Smooth muscle cell (in vitro differentiated cells): ENCODE measurements at regions not wholly inside any gene's neighbourhood (a gene's known extent, or its start where the extent isn't known, plus 50 kb on each side); places are given as distances from the start of the nearest gene placed in this dataset.

Experiments
- DNase-seq: peaks from one replicate; lab custom pipeline; 2025; ENCODE audit not compliant: unreplicated experiment; lab: John Stamatoyannopoulos, UW
- H2AFZ ChIP-seq: fragments of 200-600 bp; sonication (generic); 2 replicates; pipeline ENCODE4 v1.6.0; 2016; ENCODE audit warnings: antibody characterized with exemption, low read depth, mild to moderate bottlenecking
- H3F3A ChIP-seq: fragments of 200-600 bp; sonication (generic); 2 replicates; pipeline ENCODE4 v1.6.0; 2017; ENCODE audit warnings: antibody characterized with exemption, low read depth
- H3K27ac ChIP-seq: fragments of 200-600 bp; sonication (generic); 2 replicates; pipeline ENCODE4 v1.5.1; 2016; ENCODE audit warnings: low read depth, mild to moderate bottlenecking
- H3K27me3 ChIP-seq: fragments of 200-600 bp; sonication (generic); 2 replicates; pipeline ENCODE4 v1.6.1; 2016; ENCODE audit warnings: low read depth, mild to moderate bottlenecking
- H3K36me3 ChIP-seq: fragments of 200-600 bp; sonication (generic); 2 replicates; pipeline ENCODE4 v1.5.1; 2016; ENCODE audit warnings: low read depth
- H3K4me1 ChIP-seq: fragments of 200-600 bp; sonication (generic); 2 replicates; pipeline ENCODE4 v1.5.1; 2016; ENCODE audit warnings: low read depth
- H3K4me2 ChIP-seq: fragments of 200-600 bp; sonication (generic); 2 replicates; pipeline ENCODE4 v1.6.0; 2016; ENCODE audit warnings: mild to moderate bottlenecking
- H3K4me3 ChIP-seq: fragments of 200-600 bp; sonication (generic); 2 replicates; pipeline ENCODE4 v1.5.1; 2016; ENCODE audit warnings: mild to moderate bottlenecking
- H3K79me2 ChIP-seq: fragments of 200-600 bp; sonication (generic); 2 replicates; pipeline ENCODE4 v1.6.0; 2016; ENCODE audit warnings: low read depth, mild to moderate bottlenecking
- H3K9ac ChIP-seq: fragments of 200-600 bp; sonication (generic); 2 replicates; pipeline ENCODE4 v1.6.0; 2016; ENCODE audit warnings: low read depth
- H3K9me3 ChIP-seq: fragments of 200-600 bp; sonication (generic); replicated peaks from 2 replicates; pipeline ENCODE4 v1.5.1; 2016; ENCODE audit warnings: low read depth
- H4K20me1 ChIP-seq: fragments of 200-600 bp; sonication (generic); 2 replicates; pipeline ENCODE4 v1.6.0; 2016; ENCODE audit warnings: low read depth
- WGBS: methylation state at CpG from one replicate; pipeline ENCODE4 v1.1.7; 2016; ENCODE audit warnings: low lambda C conversion rate; 5-methylcytosine and 5-hydroxymethylcytosine counted together
- TF ChIP-seq, protein P1 (sequence below): fragments of 200-600 bp; sonication (generic); IDR thresholded peaks from 2 replicates; pipeline ENCODE4 v1.5.1; 2017; ENCODE audit warnings: borderline replicate concordance, mild to moderate bottlenecking, antibody characterized with exemption; ENCODE audit not compliant: insufficient read depth, poor library complexity, severe bottlenecking

DNA sequence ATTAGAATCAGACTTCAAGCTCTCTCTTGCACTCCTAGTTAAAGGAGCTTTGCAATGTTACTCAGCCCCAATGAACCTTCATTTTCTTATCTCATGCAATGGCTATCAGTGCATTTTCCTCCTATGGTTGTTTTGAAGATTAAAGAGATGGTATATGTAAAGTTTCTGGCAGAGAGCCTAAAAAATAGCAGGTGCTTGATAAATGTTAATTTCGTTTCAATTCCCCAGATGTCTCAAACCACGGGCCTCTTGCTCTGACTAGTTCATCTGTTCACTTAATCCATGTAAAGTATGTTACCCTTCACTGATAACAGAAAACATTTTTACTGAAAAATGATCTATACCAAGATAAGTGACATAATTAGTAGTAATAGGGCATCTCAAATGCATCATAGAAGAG, 735.4 kb upstream of the USP15 start:
- Histone ChIP-seq H3K4me3 (no peak overlapping the region), H3K27me3 (peaks cover 3% of the 10 kb centered on the region), H3K36me3 (no peaks in the 10 kb centered on the region), H3F3A (no peaks in the 10 kb centered on the region), H4K20me1 (no peaks in the 10 kb centered on the region), H3K4me1 (no peaks in the 10 kb centered on the region), H3K4me2 (no peak overlapping the region), H3K79me2 (no peaks in the 10 kb centered on the region), H3K9me3 (no peaks in the 10 kb centered on the region), H2AFZ (no peak overlapping the region), H3K9ac (no peak overlapping the region), H3K27ac (no peak overlapping the region)
- 93% methylated on average over 2 of the region's 2 CpGs for WGBS
- TF ChIP-seq, protein P1, sequence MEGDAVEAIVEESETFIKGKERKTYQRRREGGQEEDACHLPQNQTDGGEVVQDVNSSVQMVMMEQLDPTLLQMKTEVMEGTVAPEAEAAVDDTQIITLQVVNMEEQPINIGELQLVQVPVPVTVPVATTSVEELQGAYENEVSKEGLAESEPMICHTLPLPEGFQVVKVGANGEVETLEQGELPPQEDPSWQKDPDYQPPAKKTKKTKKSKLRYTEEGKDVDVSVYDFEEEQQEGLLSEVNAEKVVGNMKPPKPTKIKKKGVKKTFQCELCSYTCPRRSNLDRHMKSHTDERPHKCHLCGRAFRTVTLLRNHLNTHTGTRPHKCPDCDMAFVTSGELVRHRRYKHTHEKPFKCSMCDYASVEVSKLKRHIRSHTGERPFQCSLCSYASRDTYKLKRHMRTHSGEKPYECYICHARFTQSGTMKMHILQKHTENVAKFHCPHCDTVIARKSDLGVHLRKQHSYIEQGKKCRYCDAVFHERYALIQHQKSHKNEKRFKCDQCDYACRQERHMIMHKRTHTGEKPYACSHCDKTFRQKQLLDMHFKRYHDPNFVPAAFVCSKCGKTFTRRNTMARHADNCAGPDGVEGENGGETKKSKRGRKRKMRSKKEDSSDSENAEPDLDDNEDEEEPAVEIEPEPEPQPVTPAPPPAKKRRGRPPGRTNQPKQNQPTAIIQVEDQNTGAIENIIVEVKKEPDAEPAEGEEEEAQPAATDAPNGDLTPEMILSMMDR: no peak
- no peak for DNase-seq

DNA sequence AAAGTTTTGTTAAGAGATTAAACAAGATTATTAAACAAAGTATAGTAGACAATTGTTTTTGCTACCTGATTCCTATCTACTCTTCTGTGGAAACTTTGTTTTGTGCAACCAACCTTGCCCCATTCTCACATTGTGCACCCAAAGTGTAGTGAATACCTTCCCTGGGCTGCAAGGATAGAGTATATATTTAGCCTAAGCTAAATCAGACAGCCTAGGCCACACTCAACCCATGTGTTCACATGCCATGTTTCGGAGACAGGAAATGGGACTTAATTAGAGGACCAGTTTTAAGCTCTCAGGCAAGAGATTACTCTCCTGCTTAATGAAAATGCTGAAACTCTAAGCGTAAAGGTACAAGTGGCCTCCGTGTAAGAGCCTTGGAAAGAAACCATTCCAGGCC, 734.9 kb upstream of the USP15 start:
- no peak for DNase-seq
- no peak overlapping the region for H3K4me2 ChIP-seq
- no peaks in the 10 kb centered on the region for H3K4me1 ChIP-seq
- H3F3A ChIP-seq: no peaks in the 10 kb centered on the region
- H3K79me2 ChIP-seq: no peaks in the 10 kb centered on the region
- H3K9me3 ChIP-seq: no peaks in the 10 kb centered on the region
- H3K9ac ChIP-seq: no peak overlapping the region
- H3K27me3 ChIP-seq: peaks cover 3% of the 10 kb centered on the region
- no peaks in the 10 kb centered on the region for H3K36me3 ChIP-seq
- 87% methylated on average over 3 of the region's 3 CpGs for WGBS
- no peaks in the 10 kb centered on the region for H4K20me1 ChIP-seq
- no peak overlapping the region for H2AFZ ChIP-seq
- H3K4me3 ChIP-seq: no peak overlapping the region
- no peak overlapping the region for H3K27ac ChIP-seq
- TF ChIP-seq, protein P1: no peak

DNA sequence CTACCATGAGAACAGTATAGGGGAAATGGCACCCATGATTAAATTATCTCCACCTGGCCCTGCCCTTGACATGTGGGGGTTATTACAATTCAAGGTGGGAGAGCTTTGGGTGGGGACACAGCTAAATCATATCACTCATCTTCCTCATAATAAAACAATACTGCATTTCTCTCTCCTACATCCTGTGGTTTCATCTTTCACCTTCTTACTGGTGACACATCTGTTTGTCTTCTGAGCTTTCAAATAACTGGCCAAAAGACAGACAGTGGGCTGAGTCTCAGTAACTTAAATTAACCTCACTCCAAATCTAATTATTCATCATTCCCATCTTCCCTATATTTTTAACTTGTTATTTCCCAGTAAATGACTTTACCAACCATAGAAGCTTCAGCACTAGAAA, 729.7 kb upstream of the USP15 start:
- Histone ChIP-seq H3K4me2 (no peak overlapping the region), H3K9ac (no peak overlapping the region), H3K27me3 (no peaks in the 10 kb centered on the region), H3F3A (no peaks in the 10 kb centered on the region), H4K20me1 (no peaks in the 10 kb centered on the region), H3K36me3 (no peaks in the 10 kb centered on the region), H3K4me1 (no peaks in the 10 kb centered on the region), H3K79me2 (no peaks in the 10 kb centered on the region), H2AFZ (no peak overlapping the region), H3K9me3 (no peaks in the 10 kb centered on the region), H3K27ac (no peak overlapping the region), H3K4me3 (no peak overlapping the region)
- TF ChIP-seq, protein P1: no peak
- DNase-seq: no peak

DNA sequence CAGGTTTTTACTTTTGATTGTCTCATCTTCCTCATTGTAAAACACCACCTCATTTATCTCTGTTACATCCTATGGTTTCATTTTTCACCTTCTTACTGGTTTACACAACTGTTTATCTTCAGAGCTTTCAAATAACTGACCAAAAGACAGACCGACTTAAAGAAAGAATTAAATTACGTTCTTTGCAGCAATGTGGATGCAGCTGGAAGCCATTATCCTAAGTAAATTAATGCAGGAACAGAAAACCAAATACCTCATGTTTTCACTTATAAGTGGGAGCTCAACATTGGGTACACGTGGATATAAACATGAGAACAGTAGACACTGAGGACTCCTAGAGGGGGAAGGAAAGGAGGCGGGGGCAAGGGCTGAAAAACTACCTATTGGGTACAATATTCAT, 729.0 kb upstream of the USP15 start:
- no peak overlapping the region for H2AFZ ChIP-seq
- no peak for DNase-seq
- 85% methylated on average over 4 of the region's 4 CpGs for WGBS
- H3K79me2 ChIP-seq: no peaks in the 10 kb centered on the region
- no peaks in the 10 kb centered on the region for H4K20me1 ChIP-seq
- no peak overlapping the region for H3K4me3 ChIP-seq
- H3K9ac ChIP-seq: no peak overlapping the region
- TF ChIP-seq, protein P1: no peak
- H3K27ac ChIP-seq: no peak overlapping the region
- H3K4me1 ChIP-seq: no peaks in the 10 kb centered on the region
- H3K9me3 ChIP-seq: no peaks in the 10 kb centered on the region
- H3K4me2 ChIP-seq: no peak overlapping the region
- no peaks in the 10 kb centered on the region for H3F3A ChIP-seq
- H3K27me3 ChIP-seq: no peaks in the 10 kb centered on the region
- no peaks in the 10 kb centered on the region for H3K36me3 ChIP-seq
